COLO829 (cell line): ENCODE measurements at regions not wholly inside any gene's neighbourhood (a gene's known extent, or its start where the extent isn't known, plus 50 kb on each side); places are given as distances from the start of the nearest gene placed in this dataset.
A peak's percentile ranks its signal among the peaks of the same experiment; 100 is the strongest.
"Not testable (repeated sequence)": the region's sequence is repeated elsewhere in the genome, so short reads cannot be mapped to it uniquely, and the experiment has no call there.

Source experiments
- DNase-seq: peaks from one replicate; pipeline ENCODE4 v3.0.0; 2012; ENCODE audit warnings: low spot score

DNA sequence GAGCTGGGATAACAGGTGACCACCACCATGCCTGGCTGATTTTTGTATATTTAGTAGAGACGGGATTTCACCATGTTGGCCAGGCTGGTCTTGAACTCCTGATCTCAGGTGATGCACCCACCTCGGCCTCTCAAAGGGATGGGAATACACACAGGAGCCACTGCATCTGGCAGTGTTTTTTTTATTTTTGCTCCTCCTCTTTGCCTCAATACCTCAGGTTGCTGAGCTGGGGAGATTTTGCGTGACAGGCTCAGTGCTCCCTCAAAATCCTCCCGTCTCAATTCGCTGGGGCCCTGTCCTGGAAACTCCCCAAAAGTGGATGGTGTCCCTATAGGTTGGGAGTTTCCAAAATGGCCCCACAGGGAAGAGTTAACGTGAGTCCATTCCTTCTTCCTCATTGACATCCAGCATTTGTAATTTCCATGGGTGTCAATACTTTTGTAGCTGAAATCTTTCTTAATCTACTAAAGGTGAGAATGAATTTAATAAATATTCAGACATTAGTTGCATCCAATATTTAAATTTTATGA lies 71.8 kb downstream of the GGTLC2 start:
- DNase-seq: no peak

DNA sequence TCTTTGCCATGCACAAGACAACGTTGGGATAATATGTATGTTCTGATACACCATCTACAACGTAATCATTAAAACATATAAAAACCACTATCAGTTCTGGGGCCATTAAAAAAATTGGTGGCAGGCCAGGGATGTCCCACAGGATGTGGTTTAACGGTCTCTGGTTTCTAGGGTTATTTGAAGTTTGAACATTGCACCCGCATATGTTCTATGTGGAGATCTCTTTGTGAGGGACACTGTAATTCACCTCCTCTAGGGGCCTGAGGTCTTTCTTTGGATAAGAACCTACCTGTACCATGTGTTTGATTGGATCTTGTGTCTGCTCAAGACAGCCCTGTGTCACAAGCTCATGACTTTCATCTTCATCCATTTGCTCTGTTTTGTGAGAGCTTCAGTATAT lies 73.2 kb downstream of the GGTLC2 start:
- no peak for DNase-seq

DNA sequence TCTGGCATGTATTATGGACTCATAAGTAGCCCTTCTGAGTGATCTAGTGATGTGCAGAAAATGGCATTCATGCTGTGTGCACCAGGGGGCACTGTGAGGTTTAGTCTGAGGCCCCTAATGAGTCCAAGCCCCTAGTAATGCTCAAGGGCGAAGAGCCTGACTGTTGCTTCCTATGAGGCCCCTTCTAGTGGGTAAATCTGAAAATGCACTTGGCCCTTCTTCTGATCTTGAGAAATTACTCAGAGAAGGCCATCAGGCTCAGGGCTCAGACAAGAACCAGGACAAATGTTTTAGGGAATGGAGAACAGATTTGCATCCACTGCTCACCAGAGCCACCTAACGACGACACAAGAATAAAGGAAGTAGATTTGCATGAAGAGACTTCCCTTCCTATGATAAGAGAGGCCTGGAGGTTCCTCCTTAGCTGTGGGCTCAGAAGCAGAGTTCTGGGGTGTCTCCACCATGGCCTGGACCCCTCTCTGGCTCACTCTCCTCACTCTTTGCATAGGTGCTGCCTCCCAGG lies 75.8 kb downstream of the GGTLC2 start:
- DNase-seq: peak; percentile 56

DNA sequence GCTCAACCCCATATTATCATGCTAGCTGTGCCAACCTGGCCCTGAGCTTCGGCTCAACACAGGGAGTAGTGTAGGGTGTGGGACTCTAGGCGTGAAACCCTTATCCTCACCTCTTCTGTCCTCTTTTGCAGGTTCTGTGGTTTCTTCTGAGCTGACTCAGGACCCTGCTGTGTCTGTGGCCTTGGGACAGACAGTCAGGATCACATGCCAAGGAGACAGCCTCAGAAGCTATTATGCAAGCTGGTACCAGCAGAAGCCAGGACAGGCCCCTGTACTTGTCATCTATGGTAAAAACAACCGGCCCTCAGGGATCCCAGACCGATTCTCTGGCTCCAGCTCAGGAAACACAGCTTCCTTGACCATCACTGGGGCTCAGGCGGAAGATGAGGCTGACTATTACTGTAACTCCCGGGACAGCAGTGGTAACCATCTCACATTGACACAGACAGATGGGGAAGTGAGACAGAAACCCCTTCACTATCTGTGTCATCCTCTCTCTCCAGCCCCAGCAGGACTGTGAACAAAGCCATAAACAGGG lies 76.4 kb downstream of the GGTLC2 start:
- DNase-seq: no peak

- peak; percentile 40 for DNase-seq
Measured at GRCh38 chr22:22721681-22722354, 77.4 kb downstream of the GGTLC2 start.

DNA sequence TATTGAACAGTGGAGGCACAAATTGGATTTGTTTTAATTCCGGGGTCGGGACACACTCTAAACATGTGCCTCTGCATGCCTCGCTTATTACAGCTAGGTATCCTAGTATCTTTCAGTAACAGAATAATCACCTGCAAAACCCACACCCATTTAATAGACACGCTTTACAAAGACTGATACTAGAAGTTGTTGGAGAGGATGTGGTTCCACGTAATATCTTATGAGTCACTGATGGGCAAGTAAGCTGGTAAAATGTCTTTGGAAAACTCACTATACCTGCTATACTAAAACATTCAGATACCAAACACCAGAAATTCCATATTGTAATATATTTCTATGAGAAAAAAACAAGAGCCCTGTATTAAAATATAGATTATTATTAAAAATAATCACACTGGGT lies 84.0 kb downstream of the GGTLC2 start:
- DNase-seq: no peak

DNA sequence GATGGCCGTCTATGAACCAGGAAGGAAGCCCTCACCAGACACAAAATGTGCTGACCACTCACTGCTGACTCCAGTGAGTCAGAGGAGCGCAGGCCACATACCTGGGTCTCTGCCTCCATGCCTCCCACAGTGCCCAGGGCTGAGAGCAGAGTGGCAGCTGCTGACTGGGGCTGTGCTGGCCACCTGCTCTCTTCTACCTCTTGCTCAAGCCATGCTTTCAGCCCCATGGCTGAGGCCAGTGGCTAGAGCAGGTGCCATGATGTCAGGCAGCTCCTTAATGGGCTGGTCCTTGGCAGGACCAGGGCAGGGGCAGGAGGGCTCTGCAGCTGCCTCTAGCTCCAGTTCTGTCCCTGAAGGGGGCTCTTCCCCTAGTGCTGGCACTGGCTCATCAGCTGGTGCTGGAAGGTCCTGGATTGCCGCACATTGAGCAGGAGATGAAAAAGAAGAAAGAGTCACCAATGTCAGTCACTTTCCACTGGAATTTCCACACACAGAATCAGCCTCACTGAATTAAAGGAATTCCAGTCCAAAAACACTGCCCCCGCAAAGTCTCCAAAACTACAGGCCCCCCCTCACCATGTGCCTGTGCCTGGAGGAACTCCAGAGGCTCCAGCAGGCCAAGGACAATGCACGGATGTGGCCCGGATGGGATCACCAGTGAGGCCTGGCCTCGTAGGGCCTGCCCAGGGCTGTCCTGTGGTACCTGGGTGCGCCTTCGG lies 86.4 kb downstream of the GGTLC2 start:
- DNase-seq: no peak

DNA sequence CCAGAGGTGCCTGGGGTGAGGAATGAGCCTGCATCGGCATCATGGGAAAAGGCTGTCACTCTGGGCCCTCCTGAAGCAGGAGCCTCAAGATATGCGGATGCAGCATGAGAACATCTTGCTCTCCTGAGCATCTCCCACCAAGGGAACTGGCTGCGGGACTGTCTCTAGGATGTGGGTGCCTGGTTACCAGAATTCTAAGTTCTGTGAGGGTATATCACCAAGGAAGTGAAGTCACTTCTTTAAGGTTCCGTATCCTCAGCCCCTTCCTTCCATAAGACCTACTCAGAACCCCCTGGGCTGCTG lies 86.9 kb downstream of the GGTLC2 start:
- no peak for DNase-seq

- not testable (repeated sequence) for DNase-seq
Measured at GRCh38 chr22:22733006-22733405, 88.6 kb downstream of the GGTLC2 start.

GRCh38 chr22:22733881-22734373 lies 89.5 kb downstream of the GGTLC2 start:
- DNase-seq: no peak

DNA sequence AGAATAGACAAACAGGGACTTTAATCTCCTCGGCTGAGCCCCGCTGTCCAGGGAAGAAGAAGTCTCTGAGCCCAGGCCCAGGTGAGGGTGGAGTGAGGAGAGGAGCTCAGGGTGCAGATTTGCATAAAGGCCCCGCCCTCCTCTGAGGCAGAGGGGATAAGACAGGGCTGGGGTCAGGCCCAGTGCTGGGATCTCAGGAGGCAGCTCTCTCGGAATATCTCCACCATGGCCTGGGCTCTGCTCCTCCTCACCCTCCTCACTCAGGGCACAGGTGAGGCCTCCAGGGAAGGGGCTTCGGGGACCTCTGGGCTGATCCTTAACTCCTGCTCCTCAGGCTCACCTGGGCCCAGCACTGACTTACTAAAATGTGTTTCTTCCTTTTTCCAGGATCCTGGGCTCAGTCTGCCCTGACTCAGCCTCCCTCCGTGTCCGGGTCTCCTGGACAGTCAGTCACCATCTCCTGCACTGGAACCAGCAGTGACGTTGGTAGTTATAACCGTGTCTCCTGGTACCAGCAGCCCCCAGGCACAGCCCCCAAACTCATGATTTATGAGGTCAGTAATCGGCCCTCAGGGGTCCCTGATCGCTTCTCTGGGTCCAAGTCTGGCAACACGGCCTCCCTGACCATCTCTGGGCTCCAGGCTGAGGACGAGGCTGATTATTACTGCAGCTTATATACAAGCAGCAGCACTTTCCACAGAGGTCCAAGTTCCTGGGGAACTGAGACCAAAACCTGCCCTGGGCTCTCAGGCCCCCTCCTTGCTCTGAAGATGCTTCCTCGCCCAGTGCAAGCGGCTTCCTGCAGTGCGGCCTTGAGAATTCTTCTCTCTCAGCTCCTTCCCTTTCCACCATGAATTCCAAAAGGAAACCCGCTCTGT lies 90.2 kb downstream of the GGTLC2 start:
- DNase-seq: not testable (repeated sequence)

GRCh38 chr22:22735276-22735675 lies 90.9 kb downstream of the GGTLC2 start:
- not testable (repeated sequence) for DNase-seq

GRCh38 chr22:22735695-22736611 lies 91.5 kb downstream of the GGTLC2 start:
- DNase-seq: no peak

GRCh38 chr22:22737590-22737989 lies 93.2 kb downstream of the GGTLC2 start:
- DNase-seq: no peak

- DNase-seq: no peak
Measured at GRCh38 chr22:22738959-22739585, 94.7 kb downstream of the GGTLC2 start.

DNA sequence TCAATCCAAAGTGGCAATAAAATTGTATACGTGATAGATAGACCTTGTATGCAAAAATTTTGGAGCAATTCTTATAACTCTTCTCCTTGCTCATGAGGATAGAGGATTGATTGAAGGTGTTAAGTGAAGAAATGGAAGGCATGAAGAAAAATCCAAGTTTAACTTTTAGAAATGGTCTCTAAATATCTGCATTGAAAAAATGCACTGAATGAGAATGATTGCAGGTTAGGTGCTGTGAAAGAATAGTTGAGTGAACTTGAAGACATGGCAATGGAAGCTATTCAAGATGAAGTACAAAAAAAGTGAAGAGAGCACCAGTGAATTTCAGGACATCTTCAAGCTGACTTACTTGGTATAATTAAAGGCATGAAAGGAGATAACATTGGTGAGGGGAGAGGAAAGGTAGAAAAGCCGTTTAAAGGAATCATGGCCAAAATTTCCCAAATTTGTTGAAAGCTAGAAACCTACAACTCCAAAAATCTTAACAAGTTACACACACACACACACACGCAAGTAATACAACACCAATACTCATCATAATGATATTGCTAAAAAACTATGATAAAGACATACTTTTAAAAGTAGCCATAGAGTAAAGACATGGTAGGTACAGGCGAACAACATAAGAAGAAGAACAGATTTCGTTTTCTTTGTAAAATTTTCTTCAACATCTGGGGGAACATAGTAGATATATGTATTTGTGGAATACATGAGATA lies 96.3 kb downstream of the GGTLC2 start:
- DNase-seq: no peak

GRCh38 chr22:22741843-22742242 lies 97.4 kb downstream of the GGTLC2 start:
- no peak for DNase-seq

DNA sequence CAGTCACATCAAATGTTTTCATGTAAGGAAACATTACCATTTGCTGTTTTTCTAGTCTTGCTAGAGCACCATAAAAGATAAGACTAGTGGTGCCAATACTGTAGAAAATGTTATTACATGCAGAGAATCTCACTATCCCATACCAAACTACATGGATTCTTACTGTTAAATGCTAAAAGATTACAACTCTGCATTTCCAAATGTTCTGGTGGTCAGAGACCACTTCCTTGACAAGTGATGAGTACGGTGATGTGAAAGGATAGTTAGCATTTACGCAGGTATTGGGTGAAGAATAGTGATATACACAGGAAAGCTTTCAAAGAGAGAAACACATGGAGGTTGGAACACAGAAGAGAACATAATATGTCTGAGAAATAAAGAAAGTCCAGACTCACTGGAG lies 98.2 kb downstream of the GGTLC2 start:
- DNase-seq: no peak

DNA sequence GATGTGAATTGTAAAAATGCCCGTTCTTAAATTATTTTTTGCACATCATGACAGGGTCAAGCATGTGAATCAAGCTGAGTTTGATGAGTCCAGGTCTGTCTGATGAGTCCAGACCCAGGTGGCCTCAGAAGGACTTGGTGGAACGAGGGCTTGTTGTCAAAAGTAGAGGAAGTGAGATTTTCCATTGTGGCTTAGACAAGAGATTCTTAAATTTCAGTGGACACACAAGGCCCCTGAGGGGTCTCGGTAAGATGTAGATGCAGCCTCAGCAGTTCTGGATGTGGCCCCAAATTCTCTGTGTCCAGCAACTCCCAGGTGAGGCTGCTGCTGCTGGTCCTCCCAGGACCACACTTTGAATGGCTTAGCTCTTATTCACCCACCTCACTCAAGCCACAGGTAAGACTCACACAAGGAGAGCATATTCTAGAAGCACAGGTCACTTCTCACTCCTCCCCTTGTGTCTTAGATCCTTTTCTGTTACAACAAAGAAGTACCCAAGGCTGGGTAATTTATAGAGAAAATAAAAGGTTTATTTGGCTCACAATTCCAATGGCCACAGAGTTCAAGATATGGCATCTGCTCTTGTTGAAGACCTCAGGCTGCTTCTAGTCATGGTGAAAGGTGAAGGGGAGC lies 98.8 kb downstream of the GGTLC2 start:
- DNase-seq: no peak
